Activated CD4-positive, alpha-beta T cell treated with anti-CD3 and anti-CD28 coated beads, Interleukin-2, Interleukin-6, amounts not matched to agents 100 ng/mL and 50 ng/mL, durations not matched to agents 16 hours and 8 hours (primary cell): ENCODE measurements at regions not wholly inside any gene's neighbourhood (a gene's known extent, or its start where the extent isn't known, plus 50 kb on each side); places are given as distances from the start of the nearest gene placed in this dataset.

Experiments used
- DNase-seq: peaks from one replicate; pipeline ENCODE4 v3.0.0-alpha.2; 2020

GRCh38 chr7:46175221-46175620 lies 254.1 kb upstream of the IGFBP3 start:
- DNase-seq = no peak

- no peak for DNase-seq
These were observed 253.1 kb upstream of the IGFBP3 start for GRCh38 chr7:46174196-46174580.

- no peak for DNase-seq
These were observed 252.6 kb upstream of the IGFBP3 start for GRCh38 chr7:46173476-46174195.

- no peak for DNase-seq
These were observed 249.7 kb upstream of the IGFBP3 start for GRCh38 chr7:46170792-46171191.

- DNase-seq = no peak
These were observed 248.9 kb upstream of the IGFBP3 start for GRCh38 chr7:46170021-46170420.

- no peak for DNase-seq
These were observed 248.3 kb upstream of the IGFBP3 start for GRCh38 chr7:46169384-46169755.

- no peak for DNase-seq
These were observed 247.8 kb upstream of the IGFBP3 start for GRCh38 chr7:46168671-46169383.

- DNase-seq = no peak
These were observed 247.2 kb upstream of the IGFBP3 start for GRCh38 chr7:46168231-46168630.

- DNase-seq = no peak
These were observed 244.2 kb upstream of the IGFBP3 start for GRCh38 chr7:46165276-46165675.

GRCh38 chr7:46164629-46165028 lies 243.6 kb upstream of the IGFBP3 start:
- no peak for DNase-seq

GRCh38 chr7:46163246-46163645 lies 242.2 kb upstream of the IGFBP3 start:
- no peak for DNase-seq

GRCh38 chr7:46162609-46163008 lies 241.5 kb upstream of the IGFBP3 start:
- DNase-seq = no peak

GRCh38 chr7:46160861-46161260 lies 239.8 kb upstream of the IGFBP3 start:
- no peak for DNase-seq

- DNase-seq = no peak
These were observed 236.9 kb upstream of the IGFBP3 start for GRCh38 chr7:46157931-46158330.

- no peak for DNase-seq
These were observed 236.3 kb upstream of the IGFBP3 start for GRCh38 chr7:46157404-46157803.

- DNase-seq = no peak
These were observed 235.8 kb upstream of the IGFBP3 start for GRCh38 chr7:46156853-46157252.

- no peak for DNase-seq
These were observed 235.0 kb upstream of the IGFBP3 start for GRCh38 chr7:46156086-46156485.

GRCh38 chr7:46155367-46155766 lies 234.3 kb upstream of the IGFBP3 start:
- no peak for DNase-seq

GRCh38 chr7:46153951-46154787 lies 233.1 kb upstream of the IGFBP3 start:
- DNase-seq = peak; percentile 7

- DNase-seq = no peak
These were observed 232.5 kb upstream of the IGFBP3 start for GRCh38 chr7:46153583-46153950.

GRCh38 chr7:46152696-46153095 lies 231.6 kb upstream of the IGFBP3 start:
- no peak for DNase-seq

GRCh38 chr7:46150721-46151120 lies 229.6 kb upstream of the IGFBP3 start:
- DNase-seq = no peak

- no peak for DNase-seq
These were observed 229.1 kb upstream of the IGFBP3 start for GRCh38 chr7:46150202-46150601.

GRCh38 chr7:46147871-46148270 lies 226.8 kb upstream of the IGFBP3 start:
- no peak for DNase-seq
